ENCODE measurements at regions not wholly inside any gene's neighbourhood (a gene's known extent, or its start where the extent isn't known, plus 50 kb on each side); places are given as distances from the start of the nearest gene placed in this dataset.

- no peak for TF ChIP-seq CTCF (conservative IDR thresholded peaks at IDR 0.05)
- no peaks in the 10 kb centered on the region for H3K36me3 Mint-ChIP-seq
- peaks cover 6% of the 10 kb centered on the region for H3K4me1 Mint-ChIP-seq (ENCODE audit: unreplicated experiment)
- H3K4me3 Mint-ChIP-seq: no peak overlapping the region
- peaks cover 5% of the 10 kb centered on the region for H3K9me3 Mint-ChIP-seq
- no peak for DNase-seq (ENCODE audit: extremely low spot score, unreplicated experiment)
- H3K27ac Mint-ChIP-seq: no peak overlapping the region
- H3K27me3 Mint-ChIP-seq: no peaks in the 10 kb centered on the region
Measured at GRCh38 chr7:42373285-42373684, 136.3 kb upstream of the GLI3 start.

- H3K27me3 Mint-ChIP-seq: no peaks in the 10 kb centered on the region
- peaks cover 6% of the 10 kb centered on the region for H3K4me1 Mint-ChIP-seq (ENCODE audit: unreplicated experiment)
- DNase-seq (ENCODE audit: extremely low spot score, unreplicated experiment): no peak
- H3K36me3 Mint-ChIP-seq: no peaks in the 10 kb centered on the region
- H3K9me3 Mint-ChIP-seq: peaks cover 10% of the 10 kb centered on the region
- H3K27ac Mint-ChIP-seq: no peak overlapping the region
- no peak overlapping the region for H3K4me3 Mint-ChIP-seq
- TF ChIP-seq CTCF (conservative IDR thresholded peaks at IDR 0.05): no peak
Measured at GRCh38 chr7:42372479-42372878, 135.5 kb upstream of the GLI3 start.

GRCh38 chr7:42359946-42360345, 122.9 kb upstream of the GLI3 start:
- H3K36me3 Mint-ChIP-seq: no peaks in the 10 kb centered on the region
- no peak overlapping the region for H3K27ac Mint-ChIP-seq
- H3K9me3 Mint-ChIP-seq: peaks cover 11% of the 10 kb centered on the region
- H3K4me3 Mint-ChIP-seq: no peak overlapping the region
- no peak for TF ChIP-seq CTCF (conservative IDR thresholded peaks at IDR 0.05)
- no peak for DNase-seq (ENCODE audit: extremely low spot score, unreplicated experiment)
- H3K27me3 Mint-ChIP-seq: no peaks in the 10 kb centered on the region
- no peaks in the 10 kb centered on the region for H3K4me1 Mint-ChIP-seq (ENCODE audit: unreplicated experiment)

- TF ChIP-seq CTCF (conservative IDR thresholded peaks at IDR 0.05): no peak
- Mint-ChIP-seq H3K4me1 (ENCODE audit: unreplicated experiment) (peaks cover 47% of the 10 kb centered on the region), H3K4me3 (no peak overlapping the region), H3K27ac (no peak overlapping the region), H3K36me3 (no peaks in the 10 kb centered on the region), H3K9me3 (peaks cover 10% of the 10 kb centered on the region), H3K27me3 (no peaks in the 10 kb centered on the region)
- no peak for DNase-seq (ENCODE audit: extremely low spot score, unreplicated experiment)
Measured at GRCh38 chr7:42351316-42351935, 114.4 kb upstream of the GLI3 start.

- Mint-ChIP-seq H3K27ac (no peak overlapping the region), H3K27me3 (no peaks in the 10 kb centered on the region), H3K4me3 (peak overlapping the region; percentile 30), H3K4me1 (ENCODE audit: unreplicated experiment) (peaks cover 47% of the 10 kb centered on the region), H3K36me3 (no peaks in the 10 kb centered on the region), H3K9me3 (peaks cover 10% of the 10 kb centered on the region)
- no peak for TF ChIP-seq CTCF (conservative IDR thresholded peaks at IDR 0.05)
- no peak for DNase-seq (ENCODE audit: extremely low spot score, unreplicated experiment)
Measured at GRCh38 chr7:42350801-42351200, 113.8 kb upstream of the GLI3 start.

GRCh38 chr7:42348631-42349030, 111.6 kb upstream of the GLI3 start:
- Mint-ChIP-seq H3K4me1 (ENCODE audit: unreplicated experiment) (peaks cover 47% of the 10 kb centered on the region), H3K9me3 (peaks cover 10% of the 10 kb centered on the region), H3K36me3 (no peaks in the 10 kb centered on the region)

More at GRCh38 chr7:42348631-42349030, 111.6 kb upstream of the GLI3 start:
- Mint-ChIP-seq H3K27me3 (no peaks in the 10 kb centered on the region), H3K4me3 (no peak overlapping the region), H3K27ac (no peak overlapping the region)
- DNase-seq (ENCODE audit: extremely low spot score, unreplicated experiment): no peak
- TF ChIP-seq CTCF (conservative IDR thresholded peaks at IDR 0.05): no peak
